Gastrocnemius medialis (tissue), 4 donors: ENCODE measurements at regions not wholly inside any gene's neighbourhood (a gene's known extent, or its start where the extent isn't known, plus 50 kb on each side); places are given as distances from the start of the nearest gene placed in this dataset.

Experiments
- CTCF ChIP-seq, 5 experiments: fragments of 450-650 bp in 3 of 5; fragments of 200-600 bp in 2 of 5; sonication (generic) in 2 of 5; IDR thresholded peaks in 4 of 5; conservative IDR thresholded peaks in 1 of 5; 1 replicate in 4 of 5; 2 replicates in 1 of 5; pipeline ENCODE4 v1.5.1; 2016 to 2019; ENCODE audit warnings: antibody characterized with exemption in 5 of 5, mild to moderate bottlenecking in 3 of 5, moderate library complexity in 3 of 5
- POLR2A ChIP-seq, 2 donors: fragments of 450-650 bp; IDR thresholded peaks; one replicate each; pipeline ENCODE4 v1.6.1; 2017; ENCODE audit warnings: antibody characterized with exemption in 2 of 2, mild to moderate bottlenecking in 2 of 2, moderate library complexity in 2 of 2

GRCh38 chr4:187613089-187613839 is 382.3 kb upstream of the ZFP42 start:
- TF ChIP-seq CTCF (IDR thresholded peaks at IDR 0.05 in 4 of 5, conservative IDR thresholded peaks at IDR 0.05 in 1 of 5) (no peak), POLR2A (IDR thresholded peaks at IDR 0.05) (no peak)
